Caco-2 (cell line): ENCODE measurements at regions not wholly inside any gene's neighbourhood (a gene's known extent, or its start where the extent isn't known, plus 50 kb on each side); places are given as distances from the start of the nearest gene placed in this dataset.

Experiments used
- BruUV-seq: library from RNA; stranded (reverse); fragments of 400-500 nt; replicated peaks from 2 replicates; lab custom pipeline; 2021; lab: Mats Ljungman, UMichigan
- CTCF ChIA-PET: fragments of 300-600 bp; sonication (Branson Sonifier 250); formaldehyde crosslinking; loops from one replicate; lab custom pipeline; 2022; ENCODE audit warnings: antibody characterized with exemption; lab: Charles Lee
- POLR2A ChIA-PET: fragments of 300-600 bp; sonication (Branson Sonifier 250); formaldehyde crosslinking; loops from one replicate; lab custom pipeline; 2022; ENCODE audit warnings: antibody characterized with exemption; lab: Charles Lee
- DNase-seq, 2 experiments: peaks; one replicate each; pipeline versions ENCODE4 v3.0.0 to v3.0.0-alpha.2; 2020 to 2022
- H3K27me3 ChIP-seq: replicated peaks from 2 replicates; pipeline ENCODE4 v1.6.0; 2011; ENCODE audit warnings: low read length; ENCODE audit not compliant: control insufficient read depth, insufficient read depth
- H3K36me3 ChIP-seq: 2 replicates; pipeline ENCODE4 v1.5.1; 2011; ENCODE audit warnings: low read length; ENCODE audit not compliant: control insufficient read depth, insufficient read depth
- H3K4me1 ChIP-seq: fragments of 250-450 bp; sonication (Bioruptor Pico); 2 replicates; pipeline ENCODE4 v1.5.1; 2020; ENCODE audit warnings: mild to moderate bottlenecking
- H3K4me3 ChIP-seq: 2 replicates; pipeline ENCODE4 v1.5.1; 2011; ENCODE audit warnings: low read depth, mild to moderate bottlenecking, control low read depth, low read length
- H3K9me3 ChIP-seq: fragments of 250-450 bp; sonication (Bioruptor Pico); 2 replicates; pipeline ENCODE4 v1.5.1; 2020; ENCODE audit warnings: mild to moderate bottlenecking, moderate library complexity
- H3K27ac Mint-ChIP-seq: one replicate; pipeline ENCODE4 v1.8.0; 2022; ENCODE audit warnings: mixed read lengths; ENCODE audit not compliant: unreplicated experiment
- H3K27me3 Mint-ChIP-seq: one replicate; pipeline ENCODE4 v1.8.0; 2022; ENCODE audit warnings: mixed read lengths; ENCODE audit not compliant: insufficient read depth, unreplicated experiment
- H3K36me3 Mint-ChIP-seq: one replicate; pipeline ENCODE4 v1.8.0; 2022; ENCODE audit warnings: mild to moderate bottlenecking, mixed read lengths; ENCODE audit not compliant: insufficient read depth, unreplicated experiment
- H3K4me1 Mint-ChIP-seq: one replicate; pipeline ENCODE4 v1.8.0; 2022; ENCODE audit warnings: low read depth, mixed read lengths; ENCODE audit not compliant: unreplicated experiment
- H3K4me3 Mint-ChIP-seq: one replicate; pipeline ENCODE4 v1.8.0; 2022; ENCODE audit warnings: mild to moderate bottlenecking, moderate library complexity, mixed read lengths; ENCODE audit not compliant: unreplicated experiment
- H3K9me3 Mint-ChIP-seq: one replicate; pipeline ENCODE4 v1.8.0; 2022; ENCODE audit warnings: mixed read lengths; ENCODE audit not compliant: unreplicated experiment
- intact Hi-C: fragments of 100-400 bp; cut with micrococcal nuclease; formaldehyde crosslinking; loops from one replicate; pipeline ENCODE4 v1.10.0; 2022; ENCODE audit not compliant: unreplicated experiment
- TF ChIP-seq, protein P1 (sequence below), 2 experiments: fragments of 200-600 bp in 1 of 2; IDR thresholded peaks; 1 replicate in 1 of 2; 2 replicates in 1 of 2; pipeline versions ENCODE4 v1.5.1 to v1.8.0; 2011 to 2022; ENCODE audit warnings: antibody characterized with exemption in 1 of 2, control low read depth in 1 of 2, inconsistent platforms in 1 of 2, low read depth in 1 of 2, low read length in 1 of 2, mild to moderate bottlenecking in 1 of 2, moderate library complexity in 1 of 2; ENCODE audit not compliant: insufficient read depth in 1 of 2, severe bottlenecking in 1 of 2, unreplicated experiment in 1 of 2

DNA sequence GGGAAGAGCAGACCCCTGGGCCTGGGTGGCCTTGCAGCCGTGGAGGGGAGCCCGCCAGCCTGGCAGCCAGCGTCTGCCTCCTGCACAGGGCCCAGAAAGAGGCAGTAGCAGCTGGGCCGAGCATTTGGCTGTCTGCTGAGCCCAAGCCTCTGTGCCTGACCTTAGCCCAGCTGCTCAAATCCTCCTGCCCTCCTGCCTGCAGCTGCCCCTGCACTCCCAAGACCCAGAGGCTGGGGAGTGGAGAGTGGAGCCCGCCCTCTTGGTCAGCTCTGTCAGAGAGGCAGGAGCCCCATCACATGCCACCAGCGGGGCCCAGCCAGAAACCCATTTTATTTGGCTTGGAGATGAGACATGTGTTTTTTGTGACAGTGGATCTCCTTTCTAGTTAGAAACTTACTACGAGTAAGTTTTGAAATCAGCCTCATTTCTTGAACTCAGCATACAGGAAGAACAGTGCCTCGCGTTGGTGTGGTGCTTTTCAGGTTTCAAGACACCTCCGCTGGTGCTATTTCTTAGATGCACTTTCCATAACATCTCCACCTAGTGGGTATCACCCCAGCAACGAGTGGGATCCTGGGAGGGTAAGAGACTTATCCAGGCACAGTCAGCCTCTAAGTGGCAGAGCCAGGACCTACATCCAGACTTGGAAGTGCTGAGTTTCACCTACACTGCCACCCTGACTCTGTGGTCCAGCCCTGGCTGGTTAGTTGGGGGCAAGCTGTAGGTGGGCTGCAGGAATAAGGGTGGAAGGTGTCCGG lies 477.1 kb downstream of the RPS24 start:
- Histone ChIP-seq H3K27me3 (no peaks in the 10 kb centered on the region), H3K4me3 (no peak overlapping the region), H3K4me1 (no peaks in the 10 kb centered on the region), H3K36me3 (no peaks in the 10 kb centered on the region), H3K9me3 (no peaks in the 10 kb centered on the region)
- no peaks in the 10 kb centered on the region for H3K36me3 Mint-ChIP-seq
- POLR2A ChIA-PET = no interaction called here
- BruUV-seq = no TSS peak
- CTCF ChIA-PET = no interaction called here
- no peak overlapping the region for H3K4me3 Mint-ChIP-seq
- H3K27me3 Mint-ChIP-seq = no peaks in the 10 kb centered on the region
- no peak overlapping the region for H3K27ac Mint-ChIP-seq
- no peaks in the 10 kb centered on the region for H3K4me1 Mint-ChIP-seq
- TF ChIP-seq, protein P1, sequence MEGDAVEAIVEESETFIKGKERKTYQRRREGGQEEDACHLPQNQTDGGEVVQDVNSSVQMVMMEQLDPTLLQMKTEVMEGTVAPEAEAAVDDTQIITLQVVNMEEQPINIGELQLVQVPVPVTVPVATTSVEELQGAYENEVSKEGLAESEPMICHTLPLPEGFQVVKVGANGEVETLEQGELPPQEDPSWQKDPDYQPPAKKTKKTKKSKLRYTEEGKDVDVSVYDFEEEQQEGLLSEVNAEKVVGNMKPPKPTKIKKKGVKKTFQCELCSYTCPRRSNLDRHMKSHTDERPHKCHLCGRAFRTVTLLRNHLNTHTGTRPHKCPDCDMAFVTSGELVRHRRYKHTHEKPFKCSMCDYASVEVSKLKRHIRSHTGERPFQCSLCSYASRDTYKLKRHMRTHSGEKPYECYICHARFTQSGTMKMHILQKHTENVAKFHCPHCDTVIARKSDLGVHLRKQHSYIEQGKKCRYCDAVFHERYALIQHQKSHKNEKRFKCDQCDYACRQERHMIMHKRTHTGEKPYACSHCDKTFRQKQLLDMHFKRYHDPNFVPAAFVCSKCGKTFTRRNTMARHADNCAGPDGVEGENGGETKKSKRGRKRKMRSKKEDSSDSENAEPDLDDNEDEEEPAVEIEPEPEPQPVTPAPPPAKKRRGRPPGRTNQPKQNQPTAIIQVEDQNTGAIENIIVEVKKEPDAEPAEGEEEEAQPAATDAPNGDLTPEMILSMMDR (IDR thresholded peaks at IDR 0.05; ENCODE audit: insufficient read depth in 1 of 2, low read depth in 1 of 2, low read length in 1 of 2, severe bottlenecking in 1 of 2, unreplicated experiment in 1 of 2) = no peak
- intact Hi-C loops = no loop called here
- no peaks in the 10 kb centered on the region for H3K9me3 Mint-ChIP-seq
- peak in 1 of 2 experiments; percentile 16 for DNase-seq

DNA sequence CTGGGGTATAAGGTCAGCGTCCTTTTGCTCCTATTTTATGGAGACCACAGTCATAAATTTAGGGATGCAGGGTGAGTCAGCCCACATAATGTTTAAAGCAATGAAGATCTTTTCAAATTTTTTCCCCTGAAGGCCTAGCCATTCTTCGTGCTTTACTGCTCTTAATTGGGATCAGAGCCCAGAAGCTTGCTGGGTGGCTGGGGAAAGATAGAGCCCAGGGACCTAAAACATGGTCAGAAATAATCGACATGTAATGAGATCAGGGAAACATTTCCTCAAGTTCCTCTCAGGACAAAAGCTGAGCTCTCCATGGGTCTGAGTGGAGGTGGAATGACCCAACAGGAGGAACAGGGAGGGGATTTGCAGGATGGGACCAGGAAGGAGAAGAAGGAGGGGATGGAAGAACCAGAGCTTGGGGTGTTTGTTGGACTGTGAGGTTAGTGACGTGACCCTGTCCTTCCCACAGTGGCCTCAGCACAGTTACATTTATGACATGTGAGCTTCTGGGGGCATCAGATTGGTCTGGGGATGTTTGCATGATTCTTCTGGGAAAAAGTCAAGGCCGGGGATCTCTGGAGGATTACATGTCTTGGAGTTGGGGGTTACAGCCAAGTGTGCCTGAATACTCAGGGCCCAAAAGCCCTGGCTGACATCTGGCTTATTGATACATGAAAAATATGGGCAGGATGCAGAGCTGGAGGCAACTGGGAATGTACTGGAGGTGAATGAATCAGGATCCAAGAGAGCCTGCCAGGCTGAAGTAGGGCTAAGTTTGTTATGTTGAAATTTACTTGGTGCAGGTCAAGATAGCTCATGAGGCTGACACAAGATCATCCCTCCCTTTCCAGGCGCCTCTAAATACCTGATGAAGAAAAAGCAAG lies 477.9 kb downstream of the RPS24 start:
- intact Hi-C loops = no loop called here
- no peak for DNase-seq
- Mint-ChIP-seq H3K4me1 (no peaks in the 10 kb centered on the region), H3K27me3 (no peaks in the 10 kb centered on the region), H3K4me3 (no peak overlapping the region), H3K9me3 (no peaks in the 10 kb centered on the region), H3K36me3 (no peaks in the 10 kb centered on the region), H3K27ac (no peak overlapping the region)
- ChIA-PET POLR2A (no interaction called here), CTCF (no interaction called here)
- TF ChIP-seq, protein P1 (IDR thresholded peaks at IDR 0.05; ENCODE audit: insufficient read depth in 1 of 2, low read depth in 1 of 2, low read length in 1 of 2, severe bottlenecking in 1 of 2, unreplicated experiment in 1 of 2) = no peak
- no peaks in the 10 kb centered on the region for H3K4me1 ChIP-seq
- no peak overlapping the region for H3K4me3 ChIP-seq
- no peaks in the 10 kb centered on the region for H3K27me3 ChIP-seq
- no peaks in the 10 kb centered on the region for H3K9me3 ChIP-seq
- H3K36me3 ChIP-seq = no peaks in the 10 kb centered on the region
- no TSS peak for BruUV-seq

DNA sequence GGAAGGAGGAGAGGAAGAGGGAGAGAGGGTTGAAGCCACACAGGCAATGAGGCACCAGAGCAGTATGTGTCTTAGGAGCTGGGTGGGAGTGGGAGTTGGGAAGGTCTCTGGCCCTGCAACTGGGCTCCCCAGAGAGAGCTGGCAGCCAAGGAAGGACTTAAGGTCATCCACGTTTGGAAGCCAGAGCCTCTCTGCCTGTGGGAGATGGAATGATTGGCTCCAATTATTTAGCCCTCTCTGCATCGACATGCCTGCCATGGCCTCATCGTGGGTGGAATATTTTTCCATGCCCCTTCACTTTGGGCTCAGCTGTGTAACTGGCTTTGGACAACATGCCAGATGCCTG lies 478.5 kb downstream of the RPS24 start:
- H3K36me3 Mint-ChIP-seq = no peaks in the 10 kb centered on the region
- no TSS peak for BruUV-seq
- Histone ChIP-seq H3K4me1 (no peaks in the 10 kb centered on the region), H3K4me3 (no peak overlapping the region), H3K27me3 (no peaks in the 10 kb centered on the region), H3K9me3 (no peaks in the 10 kb centered on the region), H3K36me3 (no peaks in the 10 kb centered on the region)
- ChIA-PET POLR2A (no interaction called here), CTCF (no interaction called here)
- TF ChIP-seq, protein P1 (IDR thresholded peaks at IDR 0.05; ENCODE audit: insufficient read depth in 1 of 2, low read depth in 1 of 2, low read length in 1 of 2, severe bottlenecking in 1 of 2, unreplicated experiment in 1 of 2) = no peak
- H3K4me1 Mint-ChIP-seq = no peaks in the 10 kb centered on the region
- no peaks in the 10 kb centered on the region for H3K9me3 Mint-ChIP-seq
- no peak overlapping the region for H3K27ac Mint-ChIP-seq
- intact Hi-C loops = no loop called here
- H3K4me3 Mint-ChIP-seq = no peak overlapping the region
- DNase-seq = no peak
- no peaks in the 10 kb centered on the region for H3K27me3 Mint-ChIP-seq
